ENCODE measurements at regions not wholly inside any gene's neighbourhood (a gene's known extent, or its start where the extent isn't known, plus 50 kb on each side); places are given as distances from the start of the nearest gene placed in this dataset.

- ATAC-seq (ENCODE audit: low read depth), result no peak
- peaks cover 28% of the 10 kb centered on the region for H3K27me3 Mint-ChIP-seq
- Histone ChIP-seq H2AFZ (ENCODE audit: insufficient read depth, low read depth, low read length, poor library complexity, severe bottlenecking) (no peak overlapping the region), H3K27ac (ENCODE audit: low read length in 2 of 2) (no peak overlapping the region), H3K79me2 (ENCODE audit: control insufficient read depth, insufficient read depth, low read length) (no peaks in the 10 kb centered on the region), H3K9ac (ENCODE audit: low read length) (no peak overlapping the region), H3K36me3 (replicated peaks in 1 of 2; ENCODE audit: control extremely low read depth in 1 of 2, control insufficient read depth in 1 of 2, extremely low read depth in 1 of 2, insufficient read depth in 2 of 2, low read length in 1 of 2) (no peaks in the 10 kb centered on the region), H3K4me2 (replicated peaks; ENCODE audit: low read depth, low read length, poor library complexity, severe bottlenecking) (no peak overlapping the region), H3K4me1 (ENCODE audit: control insufficient read depth in 2 of 2, insufficient read depth in 2 of 2, low read length in 2 of 2) (no peaks in the 10 kb centered on the region), H3K27me3 (replicated peaks in 1 of 4; ENCODE audit: control extremely low read depth in 1 of 4, control insufficient read depth in 3 of 4, insufficient read depth in 4 of 4, low read length in 3 of 4) (peaks cover 0 to 6% (median 1%) of the 10 kb centered on the region in 4 experiments), H3K4me3 (ENCODE audit: control extremely low read depth in 1 of 5, extremely low read depth in 1 of 5, insufficient read depth in 1 of 5, low read depth in 2 of 5, low read length in 4 of 5) (no peak overlapping the region), H4K20me1 (ENCODE audit: control insufficient read depth, insufficient read depth, low read length, poor library complexity, severe bottlenecking) (no peaks in the 10 kb centered on the region), H3K9me3 (ENCODE audit: control extremely low read depth in 1 of 3, control insufficient read depth in 2 of 3, insufficient read depth in 1 of 3, low read length in 2 of 3) (peaks cover 0 to 3% (median 0%) of the 10 kb centered on the region in 3 donors)
- 33% methylated on average over 1 of the region's 3 CpGs for WGBS (ENCODE audit: insufficient coverage)
- intact Hi-C loops (cut with micrococcal nuclease), result no loop called here
- ChIA-PET POLR2A (no interaction called here), CTCF (no interaction called here)
- H3K9me3 Mint-ChIP-seq (ENCODE audit: insufficient read depth), result no peaks in the 10 kb centered on the region
- TF ChIP-seq EZH2 (IDR thresholded peaks at IDR 0.05; ENCODE audit: borderline replicate concordance, insufficient read depth, low read depth, low read length, poor library complexity, severe bottlenecking), result no peak
- TF ChIP-seq CTCF (IDR thresholded peaks at IDR 0.05), result no peak
- DNase-seq, result no peak
- no peak overlapping the region for H3K4me3 Mint-ChIP-seq
- H3K27ac Mint-ChIP-seq, result no peak overlapping the region
- H3K4me1 Mint-ChIP-seq, result no peaks in the 10 kb centered on the region
These were observed 120.0 kb upstream of the ATP11B start for GRCh38 chr3:182673336-182673735.

GRCh38 chr3:182682263-182683241, 110.8 kb upstream of the ATP11B start:
- Histone ChIP-seq H3K4me1 (ENCODE audit: control insufficient read depth in 2 of 2, insufficient read depth in 2 of 2, low read length in 2 of 2) (peaks cover 8 to 10% of the 10 kb centered on the region in 2 donors), H3K4me3 (ENCODE audit: control extremely low read depth in 1 of 5, extremely low read depth in 1 of 5, insufficient read depth in 1 of 5, low read depth in 2 of 5, low read length in 4 of 5) (peak overlapping the region in 4 of 5 experiments; percentile 48 to 76 (median 66)), H3K79me2 (ENCODE audit: control insufficient read depth, insufficient read depth, low read length) (no peaks in the 10 kb centered on the region), H3K27ac (ENCODE audit: low read length in 2 of 2) (peak overlapping the region in 1 of 2 donors; percentile 32), H3K27me3 (replicated peaks in 1 of 4; ENCODE audit: control extremely low read depth in 1 of 4, control insufficient read depth in 3 of 4, insufficient read depth in 4 of 4, low read length in 3 of 4) (peaks cover 0 to 22% (median 13%) of the 10 kb centered on the region in 4 experiments), H3K9ac (ENCODE audit: low read length) (peak overlapping the region; percentile 74), H4K20me1 (ENCODE audit: control insufficient read depth, insufficient read depth, low read length, poor library complexity, severe bottlenecking) (no peaks in the 10 kb centered on the region), H3K9me3 (ENCODE audit: control extremely low read depth in 1 of 3, control insufficient read depth in 2 of 3, insufficient read depth in 1 of 3, low read length in 2 of 3) (no peaks in the 10 kb centered on the region), H3K4me2 (replicated peaks; ENCODE audit: low read depth, low read length, poor library complexity, severe bottlenecking) (peak overlapping the region; percentile 88), H2AFZ (ENCODE audit: insufficient read depth, low read depth, low read length, poor library complexity, severe bottlenecking) (peak overlapping the region; percentile 84), H3K36me3 (replicated peaks in 1 of 2; ENCODE audit: control extremely low read depth in 1 of 2, control insufficient read depth in 1 of 2, extremely low read depth in 1 of 2, insufficient read depth in 2 of 2, low read length in 1 of 2) (no peaks in the 10 kb centered on the region)
- Mint-ChIP-seq H3K4me1 (peaks cover 9% of the 10 kb centered on the region), H3K27ac (peak overlapping the region; percentile 38), H3K4me3 (peak overlapping the region; percentile 77), H3K9me3 (ENCODE audit: insufficient read depth) (no peaks in the 10 kb centered on the region), H3K27me3 (peaks cover 37% of the 10 kb centered on the region)
- WGBS (ENCODE audit: insufficient coverage), result 2% methylated on average over 67 of the region's 80 CpGs
- POLR2A ChIA-PET, result no interaction called here
- intact Hi-C loops (cut with micrococcal nuclease), result loop anchor here (1.0 to 5.0 kb wide), 2 partner anchors 435 to 973 kb away; no protein-coding TSS in a partner anchor
- TF ChIP-seq EZH2 (IDR thresholded peaks at IDR 0.05; ENCODE audit: borderline replicate concordance, insufficient read depth, low read depth, low read length, poor library complexity, severe bottlenecking) (no peak), CTCF (IDR thresholded peaks at IDR 0.05) (no peak)
- peak; percentile 78 for DNase-seq
- peak; percentile 86 for ATAC-seq (ENCODE audit: low read depth)
- CTCF ChIA-PET, result interaction anchor here (0.6 to 3.0 kb wide), 10 partner anchors 9 to 1356 kb away, joined by 3 to 34 read pairs (median 4); partner anchors contain the start of gene SOX2
